Endothelial cell (in vitro differentiated cells): ENCODE measurements at regions not wholly inside any gene's neighbourhood (a gene's known extent, or its start where the extent isn't known, plus 50 kb on each side); places are given as distances from the start of the nearest gene placed in this dataset.

Source experiments
- DNase-seq: peaks from one replicate; pipeline ENCODE4 v3.0.0; 2021; ENCODE audit warnings: low spot score
- H3K27ac Mint-ChIP-seq: one replicate; pipeline ENCODE4 v1.8.0; 2021; ENCODE audit warnings: mixed read lengths, inconsistent platforms; ENCODE audit not compliant: unreplicated experiment
- H3K27me3 Mint-ChIP-seq: one replicate; pipeline ENCODE4 v1.8.0; 2021; ENCODE audit warnings: mild to moderate bottlenecking, moderate library complexity, mixed read lengths, inconsistent platforms; ENCODE audit not compliant: unreplicated experiment
- H3K36me3 Mint-ChIP-seq: one replicate; pipeline ENCODE4 v1.8.0; 2021; ENCODE audit warnings: mild to moderate bottlenecking, low read depth, mixed read lengths, inconsistent platforms; ENCODE audit not compliant: unreplicated experiment
- H3K4me1 Mint-ChIP-seq: one replicate; pipeline ENCODE4 v1.8.0; 2021; ENCODE audit warnings: mild to moderate bottlenecking, mixed read lengths, inconsistent platforms; ENCODE audit not compliant: unreplicated experiment
- H3K4me3 Mint-ChIP-seq: one replicate; pipeline ENCODE4 v1.8.0; 2021; ENCODE audit warnings: mild to moderate bottlenecking, mixed read lengths, inconsistent platforms; ENCODE audit not compliant: unreplicated experiment
- H3K9me3 Mint-ChIP-seq: one replicate; pipeline ENCODE4 v1.8.0; 2021; ENCODE audit warnings: mixed read lengths, inconsistent platforms; ENCODE audit not compliant: unreplicated experiment
- CTCF ChIP-seq: fragments of 200-600 bp; sonication (generic); IDR thresholded peaks from one replicate; pipeline ENCODE4 v1.5.0; 2021; ENCODE audit warnings: antibody characterized with exemption; ENCODE audit not compliant: unreplicated experiment

- Mint-ChIP-seq H3K4me3 (no peak overlapping the region), H3K27me3 (no peaks in the 10 kb centered on the region), H3K27ac (no peak overlapping the region), H3K4me1 (peaks cover 7% of the 10 kb centered on the region), H3K36me3 (no peaks in the 10 kb centered on the region), H3K9me3 (no peaks in the 10 kb centered on the region)
- no peak for TF ChIP-seq CTCF
- DNase-seq, result no peak
Measured at GRCh38 chr12:13924286-13924685, 57.1 kb downstream of the GRIN2B start.

GRCh38 chr12:13918897-13919296 is 62.5 kb downstream of the GRIN2B start:
- H3K4me3 Mint-ChIP-seq, result no peak overlapping the region
- DNase-seq, result no peak
- H3K36me3 Mint-ChIP-seq, result no peaks in the 10 kb centered on the region
- no peak overlapping the region for H3K27ac Mint-ChIP-seq
- H3K27me3 Mint-ChIP-seq, result peaks cover 2% of the 10 kb centered on the region
- peaks cover 7% of the 10 kb centered on the region for H3K4me1 Mint-ChIP-seq
- no peaks in the 10 kb centered on the region for H3K9me3 Mint-ChIP-seq
- no peak for TF ChIP-seq CTCF

- no peaks in the 10 kb centered on the region for H3K9me3 Mint-ChIP-seq
- H3K27me3 Mint-ChIP-seq, result peaks cover 2% of the 10 kb centered on the region
- H3K4me3 Mint-ChIP-seq, result no peak overlapping the region
- H3K27ac Mint-ChIP-seq, result no peak overlapping the region
- no peak for TF ChIP-seq CTCF
- peaks cover under 1% of the 10 kb centered on the region for H3K4me1 Mint-ChIP-seq
- no peaks in the 10 kb centered on the region for H3K36me3 Mint-ChIP-seq
- DNase-seq, result no peak
Measured at GRCh38 chr12:13915096-13915495, 66.3 kb downstream of the GRIN2B start.

GRCh38 chr12:13913371-13913770 is 68.0 kb downstream of the GRIN2B start:
- no peaks in the 10 kb centered on the region for H3K9me3 Mint-ChIP-seq
- no peaks in the 10 kb centered on the region for H3K36me3 Mint-ChIP-seq
- H3K27ac Mint-ChIP-seq, result no peak overlapping the region
- no peak for DNase-seq
- no peak overlapping the region for H3K4me3 Mint-ChIP-seq
- H3K4me1 Mint-ChIP-seq, result no peaks in the 10 kb centered on the region
- H3K27me3 Mint-ChIP-seq, result peaks cover 2% of the 10 kb centered on the region
- TF ChIP-seq CTCF, result no peak

GRCh38 chr12:13911756-13912554 is 69.4 kb downstream of the GRIN2B start:
- Mint-ChIP-seq H3K4me1 (no peaks in the 10 kb centered on the region), H3K36me3 (no peaks in the 10 kb centered on the region), H3K4me3 (no peak overlapping the region), H3K27me3 (no peaks in the 10 kb centered on the region), H3K9me3 (no peaks in the 10 kb centered on the region), H3K27ac (no peak overlapping the region)
- DNase-seq, result no peak
- no peak for TF ChIP-seq CTCF
